SK-N-SH treated with all-trans-retinoic acid at 6 μM for 48 hours (cell line): ENCODE measurements at regions not wholly inside any gene's neighbourhood (a gene's known extent, or its start where the extent isn't known, plus 50 kb on each side); places are given as distances from the start of the nearest gene placed in this dataset.

Experiments used
- ARNTL ChIP-seq: fragments of 450-650 bp; formaldehyde crosslinking; IDR thresholded peaks from 2 replicates; pipeline ENCODE4 v1.5.0; 2020; ENCODE audit warnings: low read depth, mild to moderate bottlenecking, moderate library complexity, borderline replicate concordance
- CREB5 ChIP-seq: fragments of 250-450 bp; sonication (Bioruptor Pico); IDR thresholded peaks from 2 replicates; pipeline ENCODE4 v1.5.1; 2020; ENCODE audit warnings: low read depth, mild to moderate bottlenecking, moderate library complexity
- CSRNP3 ChIP-seq: fragments of 250-450 bp; sonication (Bioruptor Pico); IDR thresholded peaks from 2 replicates; pipeline ENCODE4 v1.5.1; 2021; ENCODE audit warnings: mild to moderate bottlenecking, moderate library complexity
- ISL1 ChIP-seq: fragments of 250-450 bp; sonication (Bioruptor Pico); IDR thresholded peaks from 2 replicates; pipeline ENCODE4 v2.1.2; 2022; ENCODE audit warnings: mild to moderate bottlenecking, moderate library complexity
- OSR1 ChIP-seq: fragments of 250-450 bp; sonication (Bioruptor Pico); IDR thresholded peaks from 2 replicates; pipeline ENCODE4 v1.8.0; 2022; ENCODE audit warnings: moderate library complexity, mild to moderate bottlenecking, inconsistent platforms
- RARB ChIP-seq: fragments of 250-450 bp; sonication (Bioruptor Pico); IDR thresholded peaks from 2 replicates; pipeline ENCODE4 v1.8.0; 2021; ENCODE audit warnings: mild to moderate bottlenecking, moderate library complexity
- ZC3H10 ChIP-seq: fragments of 250-450 bp; sonication (Bioruptor Pico); IDR thresholded peaks from 2 replicates; pipeline ENCODE4 v1.5.1; 2021; ENCODE audit warnings: mild to moderate bottlenecking, moderate library complexity
- ZFP30 ChIP-seq: fragments of 450-650 bp; formaldehyde crosslinking; IDR thresholded peaks from 2 replicates; pipeline ENCODE4 v1.5.0; 2022; ENCODE audit warnings: mild to moderate bottlenecking, moderate library complexity
- ZNF565 ChIP-seq: fragments of 450-650 bp; formaldehyde crosslinking; conservative IDR thresholded peaks from 2 replicates; pipeline ENCODE4 v1.5.0; 2020; ENCODE audit warnings: low read depth, mild to moderate bottlenecking, moderate library complexity
- ZNF70 ChIP-seq: fragments of 450-650 bp; formaldehyde crosslinking; IDR thresholded peaks from 2 replicates; pipeline ENCODE4 v1.5.0; 2020; ENCODE audit warnings: mild to moderate bottlenecking, moderate library complexity

- no peak for TF ChIP-seq ISL1 (CRISPR knock-in tag)
- no peak for TF ChIP-seq ARNTL
- no peak for TF ChIP-seq ZNF70 (CRISPR knock-in tag)
- no peak for TF ChIP-seq OSR1 (CRISPR knock-in tag)
- no peak for TF ChIP-seq ZC3H10 (CRISPR knock-in tag)
- TF ChIP-seq CSRNP3 (CRISPR knock-in tag) = no peak
- TF ChIP-seq ZFP30 (CRISPR knock-in tag) = no peak
- no peak for TF ChIP-seq RARB (CRISPR knock-in tag)
- TF ChIP-seq CREB5 (CRISPR knock-in tag) = no peak
- TF ChIP-seq ZNF565 (CRISPR knock-in tag) = no peak
Measured at GRCh38 chr2:129699781-129700573, 279.5 kb upstream of the RAB6C start.
